ENCODE measurements at regions not wholly inside any gene's neighbourhood (a gene's known extent, or its start where the extent isn't known, plus 50 kb on each side); places are given as distances from the start of the nearest gene placed in this dataset.

- in situ Hi-C loops (cut with HindIII; ENCODE audit: low pct_unique_long_range_greater_than_20kb, low sequenced_read_pairs) = no loop called here
- no peak for DNase-seq (ENCODE audit: low read depth)
Measured at GRCh38 chr11:116543911-116544475, 228.8 kb downstream of the BUD13 start.

GRCh38 chr11:116543099-116543498 lies 229.7 kb downstream of the BUD13 start:
- in situ Hi-C loops (cut with HindIII; ENCODE audit: low pct_unique_long_range_greater_than_20kb, low sequenced_read_pairs) = no loop called here
- DNase-seq (ENCODE audit: low read depth) = no peak

- in situ Hi-C loops (cut with HindIII; ENCODE audit: low pct_unique_long_range_greater_than_20kb, low sequenced_read_pairs) = no loop called here
Measured at GRCh38 chr11:116542406-116542805, 230.4 kb downstream of the BUD13 start.

GRCh38 chr11:116541460-116541859 lies 231.3 kb downstream of the BUD13 start:
- in situ Hi-C loops (cut with HindIII; ENCODE audit: low pct_unique_long_range_greater_than_20kb, low sequenced_read_pairs) = no loop called here
- DNase-seq (ENCODE audit: low read depth) = no peak

More at GRCh38 chr11:116542406-116542805, 230.4 kb downstream of the BUD13 start:
- no peak for DNase-seq (ENCODE audit: low read depth)

- no peak for DNase-seq (ENCODE audit: low read depth)
- in situ Hi-C loops (cut with HindIII; ENCODE audit: low pct_unique_long_range_greater_than_20kb, low sequenced_read_pairs) = no loop called here
Measured at GRCh38 chr11:116540645-116541304, 232.0 kb downstream of the BUD13 start.

GRCh38 chr11:116539836-116540418 lies 232.9 kb downstream of the BUD13 start:
- DNase-seq (ENCODE audit: low read depth) = no peak
- in situ Hi-C loops (cut with HindIII; ENCODE audit: low pct_unique_long_range_greater_than_20kb, low sequenced_read_pairs) = no loop called here

GRCh38 chr11:116539211-116539610 lies 233.6 kb downstream of the BUD13 start:
- in situ Hi-C loops (cut with HindIII; ENCODE audit: low pct_unique_long_range_greater_than_20kb, low sequenced_read_pairs) = no loop called here
- DNase-seq (ENCODE audit: low read depth) = no peak

GRCh38 chr11:116538677-116539076 lies 234.1 kb downstream of the BUD13 start:
- no peak for DNase-seq (ENCODE audit: low read depth)
- in situ Hi-C loops (cut with HindIII; ENCODE audit: low pct_unique_long_range_greater_than_20kb, low sequenced_read_pairs) = no loop called here

GRCh38 chr11:116537709-116538108 lies 235.1 kb downstream of the BUD13 start:
- no peak for DNase-seq (ENCODE audit: low read depth)
- in situ Hi-C loops (cut with HindIII; ENCODE audit: low pct_unique_long_range_greater_than_20kb, low sequenced_read_pairs) = no loop called here

GRCh38 chr11:116537121-116537520 lies 235.7 kb downstream of the BUD13 start:
- in situ Hi-C loops (cut with HindIII; ENCODE audit: low pct_unique_long_range_greater_than_20kb, low sequenced_read_pairs) = no loop called here
- DNase-seq (ENCODE audit: low read depth) = no peak

GRCh38 chr11:116536416-116536815 lies 236.4 kb downstream of the BUD13 start:
- DNase-seq (ENCODE audit: low read depth) = no peak
- in situ Hi-C loops (cut with HindIII; ENCODE audit: low pct_unique_long_range_greater_than_20kb, low sequenced_read_pairs) = no loop called here

- in situ Hi-C loops (cut with HindIII; ENCODE audit: low pct_unique_long_range_greater_than_20kb, low sequenced_read_pairs) = no loop called here
- no peak for DNase-seq (ENCODE audit: low read depth)
Measured at GRCh38 chr11:116535994-116536393, 236.8 kb downstream of the BUD13 start.

- in situ Hi-C loops (cut with HindIII; ENCODE audit: low pct_unique_long_range_greater_than_20kb, low sequenced_read_pairs) = no loop called here
- DNase-seq (ENCODE audit: low read depth) = no peak
Measured at GRCh38 chr11:116535120-116535519, 237.7 kb downstream of the BUD13 start.

- DNase-seq (ENCODE audit: low read depth) = no peak
- in situ Hi-C loops (cut with HindIII; ENCODE audit: low pct_unique_long_range_greater_than_20kb, low sequenced_read_pairs) = no loop called here
Measured at GRCh38 chr11:116534270-116534975, 238.4 kb downstream of the BUD13 start.

GRCh38 chr11:116533186-116533825 lies 239.5 kb downstream of the BUD13 start:
- no peak for DNase-seq (ENCODE audit: low read depth)
- in situ Hi-C loops (cut with HindIII; ENCODE audit: low pct_unique_long_range_greater_than_20kb, low sequenced_read_pairs) = no loop called here

- in situ Hi-C loops (cut with HindIII; ENCODE audit: low pct_unique_long_range_greater_than_20kb, low sequenced_read_pairs) = no loop called here
- DNase-seq (ENCODE audit: low read depth) = no peak
Measured at GRCh38 chr11:116532066-116532465, 240.7 kb downstream of the BUD13 start.

- in situ Hi-C loops (cut with HindIII; ENCODE audit: low pct_unique_long_range_greater_than_20kb, low sequenced_read_pairs) = no loop called here
- DNase-seq (ENCODE audit: low read depth) = no peak
Measured at GRCh38 chr11:116530705-116531104, 242.1 kb downstream of the BUD13 start.

GRCh38 chr11:116529271-116529670 lies 243.5 kb downstream of the BUD13 start:
- in situ Hi-C loops (cut with HindIII; ENCODE audit: low pct_unique_long_range_greater_than_20kb, low sequenced_read_pairs) = no loop called here
- no peak for DNase-seq (ENCODE audit: low read depth)

Data from Caki2 (cell line).